ENCODE measurements at regions not wholly inside any gene's neighbourhood (a gene's known extent, or its start where the extent isn't known, plus 50 kb on each side); places are given as distances from the start of the nearest gene placed in this dataset.

- Histone ChIP-seq H3K9me3 (no peaks in the 10 kb centered on the region), H3K36me3 (ENCODE audit: low read depth) (no peaks in the 10 kb centered on the region), H3K4me3 (no peak overlapping the region), H3K4me1 (ENCODE audit: low read depth) (no peaks in the 10 kb centered on the region)
- intact Hi-C loops (cut with DNase I, micrococcal nuclease), result no loop called here
- no peak for DNase-seq
- ATAC-seq, result no peak
- TF ChIP-seq CTCF (IDR thresholded peaks at IDR 0.05), result no peak
Observed at GRCh38 chr12:45669792-45670191, 59.7 kb upstream of the ARID2 start.

GRCh38 chr12:45670346-45671065, 59.0 kb upstream of the ARID2 start:
- Histone ChIP-seq H3K4me1 (ENCODE audit: low read depth) (no peaks in the 10 kb centered on the region), H3K4me3 (no peak overlapping the region), H3K9me3 (no peaks in the 10 kb centered on the region), H3K36me3 (ENCODE audit: low read depth) (no peaks in the 10 kb centered on the region)
- intact Hi-C loops (cut with DNase I, micrococcal nuclease), result no loop called here
- TF ChIP-seq CTCF (IDR thresholded peaks at IDR 0.05), result no peak
- ATAC-seq (peak; percentile 61), DNase-seq (no peak)

DNA sequence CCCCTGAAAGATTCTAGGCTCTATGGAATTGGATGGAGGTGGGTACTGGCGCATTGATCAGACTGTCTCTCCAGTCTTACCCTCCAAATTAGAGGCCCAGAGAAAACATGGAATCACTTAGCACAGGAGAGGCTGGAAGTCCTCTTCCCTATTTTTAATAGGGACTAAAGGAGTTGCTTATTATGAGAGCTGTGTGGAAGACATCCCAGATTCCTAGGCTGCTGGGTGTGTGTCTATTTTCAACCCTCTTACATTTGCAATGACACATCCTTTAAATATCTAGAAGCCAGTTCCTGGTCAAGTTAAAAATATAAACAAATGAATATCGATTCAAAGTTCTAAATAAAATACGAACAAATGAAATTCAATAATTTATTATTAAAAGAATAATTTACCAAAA, 58.3 kb upstream of the ARID2 start:
- Histone ChIP-seq H3K9me3 (no peaks in the 10 kb centered on the region), H3K4me3 (no peak overlapping the region), H3K4me1 (ENCODE audit: low read depth) (no peaks in the 10 kb centered on the region), H3K36me3 (ENCODE audit: low read depth) (no peaks in the 10 kb centered on the region)
- DNase-seq (no peak), ATAC-seq (no peak)
- TF ChIP-seq CTCF (IDR thresholded peaks at IDR 0.05), result no peak
- intact Hi-C loops (cut with DNase I, micrococcal nuclease), result no loop called here

- no peak for TF ChIP-seq CTCF (IDR thresholded peaks at IDR 0.05)
- Histone ChIP-seq H3K9me3 (no peaks in the 10 kb centered on the region), H3K4me3 (no peak overlapping the region), H3K4me1 (ENCODE audit: low read depth) (no peaks in the 10 kb centered on the region), H3K36me3 (ENCODE audit: low read depth) (no peaks in the 10 kb centered on the region)
- ATAC-seq (no peak), DNase-seq (peak in 1 of 3 donors; percentile 18)
- intact Hi-C loops (cut with DNase I, micrococcal nuclease), result no loop called here
Observed at GRCh38 chr12:45674181-45674977, 55.1 kb upstream of the ARID2 start.

DNA sequence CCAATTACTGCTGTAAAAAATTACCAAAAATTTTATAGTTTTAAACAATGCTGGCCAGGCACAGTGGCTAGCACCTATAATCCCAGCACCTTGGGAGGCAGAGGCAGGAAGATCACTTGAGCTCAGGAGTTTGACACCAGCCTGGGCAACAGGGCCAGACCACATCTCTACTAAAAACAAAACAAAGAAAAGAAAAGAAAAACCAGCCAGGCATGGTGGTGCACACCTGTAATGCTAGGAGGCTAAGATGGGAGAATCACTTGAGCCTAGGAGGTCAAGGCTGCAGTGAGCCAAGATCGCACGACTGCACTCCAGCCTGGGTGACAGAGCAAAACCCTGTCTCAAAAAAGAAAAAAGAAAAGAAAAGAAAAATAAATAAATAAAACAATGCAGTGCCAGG, 54.0 kb upstream of the ARID2 start:
- no peaks in the 10 kb centered on the region for H3K36me3 ChIP-seq (ENCODE audit: low read depth)
- no peak for ATAC-seq
- H3K4me1 ChIP-seq (ENCODE audit: low read depth), result no peaks in the 10 kb centered on the region
- H3K4me3 ChIP-seq, result no peak overlapping the region
- no peaks in the 10 kb centered on the region for H3K9me3 ChIP-seq
- DNase-seq, result no peak
- no peak for TF ChIP-seq CTCF (IDR thresholded peaks at IDR 0.05)
- intact Hi-C loops (cut with DNase I, micrococcal nuclease), result no loop called here
